ENCODE measurements at regions not wholly inside any gene's neighbourhood (a gene's known extent, or its start where the extent isn't known, plus 50 kb on each side); places are given as distances from the start of the nearest gene placed in this dataset.

- DNase-seq (ENCODE audit: low read depth in 2 of 2), result no peak
Observed at GRCh38 chr10:131706952-131707351, 193.9 kb upstream of the PPP2R2D start.

GRCh38 chr10:131708225-131708880 lies 192.5 kb upstream of the PPP2R2D start:
- no peak for DNase-seq (ENCODE audit: low read depth in 2 of 2)

GRCh38 chr10:131710142-131710861 lies 190.5 kb upstream of the PPP2R2D start:
- DNase-seq (ENCODE audit: low read depth in 2 of 2), result no peak

GRCh38 chr10:131722121-131722520 lies 178.7 kb upstream of the PPP2R2D start:
- no peak for DNase-seq (ENCODE audit: low read depth in 2 of 2)

GRCh38 chr10:131722525-131723264 lies 178.1 kb upstream of the PPP2R2D start:
- no peak for DNase-seq (ENCODE audit: low read depth in 2 of 2)

GRCh38 chr10:131723297-131724168 lies 177.3 kb upstream of the PPP2R2D start:
- no peak for DNase-seq (ENCODE audit: low read depth in 2 of 2)

GRCh38 chr10:131724169-131724545 lies 176.7 kb upstream of the PPP2R2D start:
- DNase-seq (ENCODE audit: low read depth in 2 of 2), result no peak

GRCh38 chr10:131724891-131725580 lies 175.8 kb upstream of the PPP2R2D start:
- no peak for DNase-seq (ENCODE audit: low read depth in 2 of 2)

- no peak for DNase-seq (ENCODE audit: low read depth in 2 of 2)
Observed at GRCh38 chr10:131725581-131726069, 175.2 kb upstream of the PPP2R2D start.

- no peak for DNase-seq (ENCODE audit: low read depth in 2 of 2)
Observed at GRCh38 chr10:131726076-131726880, 174.5 kb upstream of the PPP2R2D start.

- no peak for DNase-seq (ENCODE audit: low read depth in 2 of 2)
Observed at GRCh38 chr10:131726967-131727366, 173.8 kb upstream of the PPP2R2D start.

GRCh38 chr10:131727560-131727959 lies 173.2 kb upstream of the PPP2R2D start:
- no peak for DNase-seq (ENCODE audit: low read depth in 2 of 2)

GRCh38 chr10:131728286-131729228 lies 172.3 kb upstream of the PPP2R2D start:
- DNase-seq (ENCODE audit: low read depth in 2 of 2), result no peak

GRCh38 chr10:131729361-131729760 lies 171.4 kb upstream of the PPP2R2D start:
- DNase-seq (ENCODE audit: low read depth in 2 of 2), result no peak

- DNase-seq (ENCODE audit: low read depth in 2 of 2), result no peak
Observed at GRCh38 chr10:131729938-131730660, 170.7 kb upstream of the PPP2R2D start.

- DNase-seq (ENCODE audit: low read depth in 2 of 2), result no peak
Observed at GRCh38 chr10:131730771-131731497, 169.9 kb upstream of the PPP2R2D start.

- DNase-seq (ENCODE audit: low read depth in 2 of 2), result no peak
Observed at GRCh38 chr10:131731780-131732630, 168.8 kb upstream of the PPP2R2D start.

Data from stimulated activated CD4-positive, alpha-beta T cell treated with anti-CD3 and anti-CD28 coated beads, Interleukin-12 subunit alpha, Interleukin-12 subunit beta, amount 100 ng/mL, for 24 hours (primary cell).